Suprapubic skin (tissue), 4 donors: ENCODE measurements at regions not wholly inside any gene's neighbourhood (a gene's known extent, or its start where the extent isn't known, plus 50 kb on each side); places are given as distances from the start of the nearest gene placed in this dataset.

Experiments
- DNase-seq, 2 donors: peaks; one replicate each; pipeline ENCODE4 v3.0.0-alpha.2; 2019; ENCODE audit warnings: low spot score in 2 of 2
- H3K27ac ChIP-seq: fragments of 200-600 bp; sonication (generic); one replicate; pipeline ENCODE4 v1.5.1; 2019
- H3K27me3 ChIP-seq: fragments of 200-600 bp; sonication (generic); one replicate; pipeline ENCODE4 v1.5.1; 2019
- H3K36me3 ChIP-seq: fragments of 200-600 bp; sonication (generic); one replicate; pipeline ENCODE4 v1.5.1; 2019
- H3K4me1 ChIP-seq: fragments of 200-600 bp; sonication (generic); one replicate; pipeline ENCODE4 v1.5.1; 2019
- H3K4me3 ChIP-seq: fragments of 200-600 bp; sonication (generic); one replicate; pipeline ENCODE4 v1.5.1; 2019; ENCODE audit warnings: mild to moderate bottlenecking
- H3K9me3 ChIP-seq: fragments of 200-600 bp; sonication (generic); one replicate; pipeline ENCODE4 v1.5.1; 2019
- EP300 ChIP-seq: sonication (generic); formaldehyde crosslinking; IDR thresholded peaks from one replicate; pipeline ENCODE4 v1.6.1; 2017; ENCODE audit warnings: antibody characterized with exemption
- POLR2A ChIP-seq, 2 donors: fragments of 450-650 bp; IDR thresholded peaks; one replicate each; pipeline ENCODE4 v1.6.1; 2017; ENCODE audit warnings: antibody characterized with exemption in 2 of 2, mild to moderate bottlenecking in 2 of 2, moderate library complexity in 2 of 2
- POLR2AphosphoS5 ChIP-seq, 3 donors: sonication (generic); formaldehyde crosslinking; IDR thresholded peaks; one replicate each; pipeline ENCODE4 v1.6.1; 2017; ENCODE audit warnings: antibody characterized with exemption in 3 of 3
- WGBS: methylation state at CpG from one replicate; pipeline ENCODE4 v1.1.5; 2018; 5-methylcytosine and 5-hydroxymethylcytosine counted together
- TF ChIP-seq, protein P1 (sequence below), 2 donors: fragments of 200-600 bp in 1 of 2; fragments of 450-650 bp in 1 of 2; sonication (generic) in 1 of 2; IDR thresholded peaks; one replicate each; pipeline ENCODE4 v1.5.1; 2016 to 2019; ENCODE audit warnings: antibody characterized with exemption in 2 of 2, mild to moderate bottlenecking in 1 of 2, moderate library complexity in 1 of 2

- Histone ChIP-seq H3K27ac (no peak overlapping the region), H3K27me3 (no peaks in the 10 kb centered on the region), H3K9me3 (no peaks in the 10 kb centered on the region), H3K4me3 (no peak overlapping the region), H3K36me3 (no peaks in the 10 kb centered on the region), H3K4me1 (no peaks in the 10 kb centered on the region)
- no peak for DNase-seq
- TF ChIP-seq EP300 (no peak), POLR2AphosphoS5 (IDR thresholded peaks at IDR 0.05) (no peak), POLR2A (IDR thresholded peaks at IDR 0.05) (no peak)
- TF ChIP-seq, protein P1, sequence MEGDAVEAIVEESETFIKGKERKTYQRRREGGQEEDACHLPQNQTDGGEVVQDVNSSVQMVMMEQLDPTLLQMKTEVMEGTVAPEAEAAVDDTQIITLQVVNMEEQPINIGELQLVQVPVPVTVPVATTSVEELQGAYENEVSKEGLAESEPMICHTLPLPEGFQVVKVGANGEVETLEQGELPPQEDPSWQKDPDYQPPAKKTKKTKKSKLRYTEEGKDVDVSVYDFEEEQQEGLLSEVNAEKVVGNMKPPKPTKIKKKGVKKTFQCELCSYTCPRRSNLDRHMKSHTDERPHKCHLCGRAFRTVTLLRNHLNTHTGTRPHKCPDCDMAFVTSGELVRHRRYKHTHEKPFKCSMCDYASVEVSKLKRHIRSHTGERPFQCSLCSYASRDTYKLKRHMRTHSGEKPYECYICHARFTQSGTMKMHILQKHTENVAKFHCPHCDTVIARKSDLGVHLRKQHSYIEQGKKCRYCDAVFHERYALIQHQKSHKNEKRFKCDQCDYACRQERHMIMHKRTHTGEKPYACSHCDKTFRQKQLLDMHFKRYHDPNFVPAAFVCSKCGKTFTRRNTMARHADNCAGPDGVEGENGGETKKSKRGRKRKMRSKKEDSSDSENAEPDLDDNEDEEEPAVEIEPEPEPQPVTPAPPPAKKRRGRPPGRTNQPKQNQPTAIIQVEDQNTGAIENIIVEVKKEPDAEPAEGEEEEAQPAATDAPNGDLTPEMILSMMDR (IDR thresholded peaks at IDR 0.05) = no peak
- 81% methylated on average over 4 of the region's 4 CpGs for WGBS
Measured at GRCh38 chrX:42695800-42696358, 82.1 kb downstream of the PPP1R2C start.

DNA sequence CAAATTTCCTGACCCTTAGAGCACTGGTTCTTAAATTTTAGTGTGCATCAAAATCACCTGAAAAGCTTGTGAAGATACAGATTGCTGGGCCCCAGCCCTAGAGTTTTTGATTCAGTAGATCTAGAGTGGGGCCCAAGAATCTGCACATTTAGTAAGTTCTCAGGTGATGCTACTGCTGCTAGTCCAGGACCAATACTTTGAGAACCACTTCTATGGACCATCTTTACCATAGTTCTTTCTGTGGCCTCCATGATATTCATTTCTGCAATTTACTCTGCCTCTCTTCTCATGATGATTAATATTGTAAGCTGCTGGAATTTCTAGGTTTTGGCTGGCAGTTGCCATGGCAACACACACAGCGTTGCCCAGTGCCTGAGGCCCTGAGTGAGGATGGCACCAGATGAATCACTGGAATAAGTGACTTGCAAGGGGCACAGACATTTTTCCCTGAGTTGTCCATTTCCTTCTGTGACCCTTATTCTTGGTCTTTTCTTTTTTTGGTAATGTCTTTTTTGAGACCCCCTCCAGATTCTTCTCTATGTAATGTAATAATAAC is 83.6 kb downstream of the PPP1R2C start:
- TF ChIP-seq POLR2AphosphoS5 (IDR thresholded peaks at IDR 0.05) (no peak), EP300 (no peak), POLR2A (IDR thresholded peaks at IDR 0.05) (no peak)
- TF ChIP-seq, protein P1 (IDR thresholded peaks at IDR 0.05) = no peak
- Histone ChIP-seq H3K27me3 (no peaks in the 10 kb centered on the region), H3K27ac (no peak overlapping the region), H3K4me3 (no peak overlapping the region), H3K4me1 (no peaks in the 10 kb centered on the region), H3K36me3 (no peaks in the 10 kb centered on the region), H3K9me3 (no peaks in the 10 kb centered on the region)
- 30% methylated on average over 1 of the region's 1 CpG for WGBS
- no peak for DNase-seq

DNA sequence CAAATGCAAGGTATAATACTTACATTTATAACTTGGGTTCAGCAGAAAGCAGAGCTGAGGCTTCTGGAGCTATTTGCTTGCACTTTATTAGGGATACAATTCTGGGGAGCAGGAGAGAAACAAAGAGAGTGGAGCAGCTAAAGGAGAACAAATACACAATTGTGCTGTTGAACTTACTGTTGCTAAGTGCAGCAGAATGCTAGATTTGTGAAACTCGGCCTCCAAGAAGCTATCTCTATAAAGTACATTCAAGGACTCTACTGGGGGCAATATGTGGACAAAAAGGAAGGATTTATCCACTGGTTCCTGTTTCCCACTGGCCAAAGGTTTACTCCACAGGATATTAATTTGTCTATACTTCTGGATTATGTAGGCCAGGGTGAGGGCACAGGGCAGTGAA is 86.8 kb downstream of the PPP1R2C start:
- H3K36me3 ChIP-seq = no peaks in the 10 kb centered on the region
- no peak for DNase-seq
- H3K27me3 ChIP-seq = no peaks in the 10 kb centered on the region
- no peak overlapping the region for H3K4me3 ChIP-seq
- WGBS = 65% methylated on average over 1 of the region's 1 CpG
- TF ChIP-seq EP300 (no peak), POLR2A (IDR thresholded peaks at IDR 0.05) (no peak), POLR2AphosphoS5 (IDR thresholded peaks at IDR 0.05) (no peak)
- TF ChIP-seq, protein P1 (IDR thresholded peaks at IDR 0.05) = no peak
- H3K27ac ChIP-seq = no peak overlapping the region
- H3K9me3 ChIP-seq = no peaks in the 10 kb centered on the region
- H3K4me1 ChIP-seq = no peaks in the 10 kb centered on the region

- Histone ChIP-seq H3K9me3 (no peaks in the 10 kb centered on the region), H3K4me3 (no peak overlapping the region), H3K4me1 (no peaks in the 10 kb centered on the region), H3K27me3 (no peaks in the 10 kb centered on the region), H3K36me3 (no peaks in the 10 kb centered on the region), H3K27ac (no peak overlapping the region)
- 68% methylated on average over 2 of the region's 2 CpGs for WGBS
- TF ChIP-seq POLR2AphosphoS5 (IDR thresholded peaks at IDR 0.05) (no peak), EP300 (no peak), POLR2A (IDR thresholded peaks at IDR 0.05) (no peak)
- TF ChIP-seq, protein P1 (IDR thresholded peaks at IDR 0.05) = no peak
- no peak for DNase-seq
Measured at GRCh38 chrX:42686706-42687105, 91.3 kb downstream of the PPP1R2C start.

DNA sequence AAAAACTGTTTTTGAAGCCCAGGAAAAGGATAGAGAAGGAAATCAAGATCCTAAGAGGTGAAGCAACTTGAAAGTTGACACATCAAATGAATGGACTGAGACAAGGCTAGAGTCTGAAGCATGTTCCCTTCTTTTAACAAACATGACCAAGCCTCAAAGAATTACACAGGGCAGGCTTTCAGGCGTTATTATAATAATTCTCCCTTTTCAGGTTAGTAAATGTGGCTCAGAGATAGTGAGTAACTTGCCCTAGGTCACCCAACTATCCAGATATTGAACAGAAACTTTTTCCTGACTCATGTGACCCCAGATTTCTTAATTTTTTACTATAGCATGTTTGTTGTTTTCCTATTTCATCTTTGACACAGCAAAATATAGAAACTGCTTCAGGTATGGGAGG is 91.7 kb downstream of the PPP1R2C start:
- TF ChIP-seq, protein P1 (IDR thresholded peaks at IDR 0.05) = no peak
- TF ChIP-seq EP300 (no peak), POLR2AphosphoS5 (IDR thresholded peaks at IDR 0.05) (no peak), POLR2A (IDR thresholded peaks at IDR 0.05) (no peak)
- no peak overlapping the region for H3K4me3 ChIP-seq
- H3K4me1 ChIP-seq = no peaks in the 10 kb centered on the region
- H3K36me3 ChIP-seq = no peaks in the 10 kb centered on the region
- DNase-seq = no peak
- 38% methylated on average over 1 of the region's 1 CpG for WGBS
- H3K9me3 ChIP-seq = no peaks in the 10 kb centered on the region
- no peaks in the 10 kb centered on the region for H3K27me3 ChIP-seq
- H3K27ac ChIP-seq = no peak overlapping the region
